ENCODE measurements at regions not wholly inside any gene's neighbourhood (a gene's known extent, or its start where the extent isn't known, plus 50 kb on each side); places are given as distances from the start of the nearest gene placed in this dataset.

DNA sequence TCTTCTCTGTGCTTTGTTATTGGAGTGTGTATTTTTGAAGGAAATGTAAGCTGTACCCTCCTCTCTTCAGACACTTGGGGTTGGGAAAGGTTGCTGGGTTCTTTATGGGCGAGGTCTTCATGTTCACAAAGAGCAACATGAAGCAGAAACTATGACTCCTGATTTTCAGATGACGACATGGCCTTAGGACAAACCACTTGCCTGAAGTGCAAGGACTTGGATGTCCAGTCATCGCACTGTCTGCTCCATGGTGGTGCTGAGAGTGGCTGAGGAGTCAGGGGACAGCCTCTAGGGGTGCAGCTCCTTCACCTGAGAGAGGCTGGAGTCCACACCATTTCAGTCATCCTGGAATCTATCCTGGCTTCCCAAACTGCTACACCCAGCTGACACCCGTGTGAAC lies 183.9 kb upstream of the CDH5 start:
- POLR2A ChIA-PET = no interaction called here
- DNase-seq (no peak), ATAC-seq (ENCODE audit: low read depth) (no peak)
- H3K27ac ChIP-seq (ENCODE audit: low read length in 2 of 2) = no peak overlapping the region
- 83% methylated on average over 2 of the region's 4 CpGs for WGBS (ENCODE audit: insufficient coverage)
- no peak for TF ChIP-seq CTCF (IDR thresholded peaks at IDR 0.05)
- no peak for TF ChIP-seq EZH2 (IDR thresholded peaks at IDR 0.05; ENCODE audit: borderline replicate concordance, insufficient read depth, low read depth, low read length, poor library complexity, severe bottlenecking)
- no peaks in the 10 kb centered on the region for H3K27me3 ChIP-seq (replicated peaks in 1 of 4; ENCODE audit: control extremely low read depth in 1 of 4, control insufficient read depth in 3 of 4, insufficient read depth in 4 of 4, low read length in 3 of 4)
- Mint-ChIP-seq H3K4me3 (no peak overlapping the region), H3K27ac (no peak overlapping the region), H3K4me1 (no peaks in the 10 kb centered on the region), H3K27me3 (peaks cover 10% of the 10 kb centered on the region), H3K9me3 (ENCODE audit: insufficient read depth) (peaks cover 5% of the 10 kb centered on the region)
- CTCF ChIA-PET = no interaction called here
- no peak overlapping the region for H3K9ac ChIP-seq (ENCODE audit: low read length)
- no peak overlapping the region for H3K4me2 ChIP-seq (replicated peaks; ENCODE audit: low read depth, low read length, poor library complexity, severe bottlenecking)
- no peaks in the 10 kb centered on the region for H3K4me1 ChIP-seq (ENCODE audit: control insufficient read depth in 2 of 2, insufficient read depth in 2 of 2, low read length in 2 of 2)
- H4K20me1 ChIP-seq (ENCODE audit: control insufficient read depth, insufficient read depth, low read length, poor library complexity, severe bottlenecking) = no peaks in the 10 kb centered on the region
- intact Hi-C loops (cut with micrococcal nuclease) = no loop called here
- H3K9me3 ChIP-seq (ENCODE audit: control extremely low read depth in 1 of 3, control insufficient read depth in 2 of 3, insufficient read depth in 1 of 3, low read length in 2 of 3) = peaks cover 0 to 9% (median 4%) of the 10 kb centered on the region in 3 donors
- no peak overlapping the region for H3K4me3 ChIP-seq (ENCODE audit: control extremely low read depth in 1 of 5, extremely low read depth in 1 of 5, insufficient read depth in 1 of 5, low read depth in 2 of 5, low read length in 4 of 5)
- no peak overlapping the region for H2AFZ ChIP-seq (ENCODE audit: insufficient read depth, low read depth, low read length, poor library complexity, severe bottlenecking)
- no peaks in the 10 kb centered on the region for H3K79me2 ChIP-seq (ENCODE audit: control insufficient read depth, insufficient read depth, low read length)
- no peaks in the 10 kb centered on the region for H3K36me3 ChIP-seq (replicated peaks in 1 of 2; ENCODE audit: control extremely low read depth in 1 of 2, control insufficient read depth in 1 of 2, extremely low read depth in 1 of 2, insufficient read depth in 2 of 2, low read length in 1 of 2)

DNA sequence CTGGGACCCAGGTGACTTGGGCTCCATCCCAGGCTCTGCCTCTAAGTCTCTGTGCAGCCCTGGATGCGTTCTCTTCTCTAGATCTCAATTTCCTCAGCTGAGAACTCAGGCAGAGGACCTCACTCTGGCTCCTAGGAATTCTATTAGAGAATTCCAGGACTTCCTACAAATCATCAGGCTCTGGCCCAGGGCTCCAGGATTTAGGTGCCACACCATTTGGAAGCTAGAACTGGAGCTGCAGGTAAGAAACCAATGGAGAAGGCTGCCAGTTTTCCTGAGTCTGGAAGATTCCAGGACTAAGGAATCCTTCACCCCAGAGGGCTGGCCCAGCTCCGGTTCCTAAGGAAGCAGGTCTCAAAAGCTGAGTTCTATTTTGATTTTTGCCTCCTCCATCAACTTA lies 189.8 kb upstream of the CDH5 start:
- Histone ChIP-seq H3K4me2 (replicated peaks; ENCODE audit: low read depth, low read length, poor library complexity, severe bottlenecking) (no peak overlapping the region), H3K4me3 (ENCODE audit: control extremely low read depth in 1 of 5, extremely low read depth in 1 of 5, insufficient read depth in 1 of 5, low read depth in 2 of 5, low read length in 4 of 5) (no peak overlapping the region), H3K27ac (ENCODE audit: low read length in 2 of 2) (no peak overlapping the region), H3K9me3 (ENCODE audit: control extremely low read depth in 1 of 3, control insufficient read depth in 2 of 3, insufficient read depth in 1 of 3, low read length in 2 of 3) (peaks cover 0 to 9% (median 4%) of the 10 kb centered on the region in 3 donors), H3K27me3 (replicated peaks in 1 of 4; ENCODE audit: control extremely low read depth in 1 of 4, control insufficient read depth in 3 of 4, insufficient read depth in 4 of 4, low read length in 3 of 4) (no peaks in the 10 kb centered on the region), H3K36me3 (replicated peaks in 1 of 2; ENCODE audit: control extremely low read depth in 1 of 2, control insufficient read depth in 1 of 2, extremely low read depth in 1 of 2, insufficient read depth in 2 of 2, low read length in 1 of 2) (no peaks in the 10 kb centered on the region), H4K20me1 (ENCODE audit: control insufficient read depth, insufficient read depth, low read length, poor library complexity, severe bottlenecking) (no peaks in the 10 kb centered on the region), H2AFZ (ENCODE audit: insufficient read depth, low read depth, low read length, poor library complexity, severe bottlenecking) (no peak overlapping the region), H3K79me2 (ENCODE audit: control insufficient read depth, insufficient read depth, low read length) (no peaks in the 10 kb centered on the region), H3K4me1 (ENCODE audit: control insufficient read depth in 2 of 2, insufficient read depth in 2 of 2, low read length in 2 of 2) (no peaks in the 10 kb centered on the region), H3K9ac (ENCODE audit: low read length) (no peak overlapping the region)
- Mint-ChIP-seq H3K4me3 (no peak overlapping the region), H3K27me3 (peaks cover 17% of the 10 kb centered on the region), H3K9me3 (ENCODE audit: insufficient read depth) (peaks cover 5% of the 10 kb centered on the region), H3K4me1 (no peaks in the 10 kb centered on the region), H3K27ac (no peak overlapping the region)
- ChIA-PET POLR2A (no interaction called here), CTCF (no interaction called here)
- TF ChIP-seq CTCF (IDR thresholded peaks at IDR 0.05) = no peak
- TF ChIP-seq EZH2 (IDR thresholded peaks at IDR 0.05; ENCODE audit: borderline replicate concordance, insufficient read depth, low read depth, low read length, poor library complexity, severe bottlenecking) = no peak
- no peak for DNase-seq
- ATAC-seq (ENCODE audit: low read depth) = no peak
- WGBS (ENCODE audit: insufficient coverage) = 87% methylated on average over 2 of the region's 2 CpGs
- intact Hi-C loops (cut with micrococcal nuclease) = no loop called here
